ENCODE measurements at regions not wholly inside any gene's neighbourhood (a gene's known extent, or its start where the extent isn't known, plus 50 kb on each side); places are given as distances from the start of the nearest gene placed in this dataset.
"Not testable (repeated sequence)": the region's sequence is repeated elsewhere in the genome, so short reads cannot be mapped to it uniquely, and the experiment has no call there.

GRCh38 chr18:11464129-11464528 lies 145.3 kb upstream of the SLC35G4 start:
- no peak for TF ChIP-seq POLR2A (IDR thresholded peaks at IDR 0.05)
- TF ChIP-seq, protein P1, sequence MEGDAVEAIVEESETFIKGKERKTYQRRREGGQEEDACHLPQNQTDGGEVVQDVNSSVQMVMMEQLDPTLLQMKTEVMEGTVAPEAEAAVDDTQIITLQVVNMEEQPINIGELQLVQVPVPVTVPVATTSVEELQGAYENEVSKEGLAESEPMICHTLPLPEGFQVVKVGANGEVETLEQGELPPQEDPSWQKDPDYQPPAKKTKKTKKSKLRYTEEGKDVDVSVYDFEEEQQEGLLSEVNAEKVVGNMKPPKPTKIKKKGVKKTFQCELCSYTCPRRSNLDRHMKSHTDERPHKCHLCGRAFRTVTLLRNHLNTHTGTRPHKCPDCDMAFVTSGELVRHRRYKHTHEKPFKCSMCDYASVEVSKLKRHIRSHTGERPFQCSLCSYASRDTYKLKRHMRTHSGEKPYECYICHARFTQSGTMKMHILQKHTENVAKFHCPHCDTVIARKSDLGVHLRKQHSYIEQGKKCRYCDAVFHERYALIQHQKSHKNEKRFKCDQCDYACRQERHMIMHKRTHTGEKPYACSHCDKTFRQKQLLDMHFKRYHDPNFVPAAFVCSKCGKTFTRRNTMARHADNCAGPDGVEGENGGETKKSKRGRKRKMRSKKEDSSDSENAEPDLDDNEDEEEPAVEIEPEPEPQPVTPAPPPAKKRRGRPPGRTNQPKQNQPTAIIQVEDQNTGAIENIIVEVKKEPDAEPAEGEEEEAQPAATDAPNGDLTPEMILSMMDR (IDR thresholded peaks at IDR 0.05): no peak
- H3K36me3 ChIP-seq (replicated peaks in 1 of 2): no peaks in the 10 kb centered on the region
- intact Hi-C loops (cut with DNase I): no loop called here
- 71 to 86% (median 77%) methylated on average over 2 of the region's 2 CpGs for WGBS, 4 donors
- H3K4me3 ChIP-seq: no peak overlapping the region
- peaks cover 3% of the 10 kb centered on the region for H3K27me3 ChIP-seq
- H3K4me1 ChIP-seq (replicated peaks in 1 of 2): no peaks in the 10 kb centered on the region
- DNase-seq: no peak
- H3K9me3 ChIP-seq (replicated peaks in 1 of 3): no peaks in the 10 kb centered on the region
- no peak overlapping the region for H3K27ac ChIP-seq

DNA sequence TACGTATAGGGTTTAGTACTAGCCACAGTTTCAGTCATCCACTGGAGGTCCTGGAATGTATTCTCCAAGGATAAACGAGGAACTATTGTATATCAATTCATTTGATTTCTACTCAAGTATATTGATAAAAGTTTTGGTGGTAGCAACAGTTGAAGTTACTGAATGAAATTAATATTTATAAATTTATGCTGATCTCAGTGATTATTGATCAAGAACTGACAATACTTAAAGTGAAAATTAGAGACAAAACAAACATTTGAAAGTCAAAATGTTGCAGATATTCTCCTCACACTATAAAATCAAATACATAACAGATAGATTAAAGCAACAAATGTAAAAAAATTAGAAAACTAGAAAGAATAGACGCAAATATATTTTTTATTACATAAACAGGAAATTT lies 150.9 kb upstream of the SLC35G4 start:
- no peak overlapping the region for H3K4me3 ChIP-seq
- WGBS, 4 donors: 52 to 84% (median 79%) methylated on average over 3 of the region's 3 CpGs
- H3K4me1 ChIP-seq (replicated peaks in 1 of 2): no peaks in the 10 kb centered on the region
- H3K9me3 ChIP-seq (replicated peaks in 1 of 3): no peaks in the 10 kb centered on the region
- no peaks in the 10 kb centered on the region for H3K36me3 ChIP-seq (replicated peaks in 1 of 2)
- H3K27ac ChIP-seq: no peak overlapping the region
- TF ChIP-seq, protein P1 (IDR thresholded peaks at IDR 0.05): no peak
- no peak for TF ChIP-seq POLR2A (IDR thresholded peaks at IDR 0.05)
- no peaks in the 10 kb centered on the region for H3K27me3 ChIP-seq
- intact Hi-C loops (cut with DNase I): no loop called here
- no peak for DNase-seq

DNA sequence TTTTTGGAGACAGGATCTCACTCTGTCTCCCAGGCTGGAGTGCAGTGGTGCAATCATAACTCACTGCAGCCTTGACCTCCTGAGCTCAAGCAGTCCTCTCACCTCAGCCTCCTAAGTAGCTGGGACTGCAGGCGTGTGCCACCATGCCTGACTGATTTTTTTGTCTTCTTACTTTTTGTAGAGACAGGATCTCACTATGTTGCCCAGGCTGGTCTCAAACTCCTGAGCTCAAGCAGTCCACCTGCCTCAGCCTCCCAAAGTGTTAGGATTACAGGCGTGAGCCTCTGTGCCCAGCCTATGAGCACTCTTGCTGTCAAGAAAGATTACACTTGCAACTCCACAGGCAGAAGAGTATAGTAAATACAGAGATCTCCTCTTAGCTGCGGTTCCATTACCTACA lies 151.5 kb upstream of the SLC35G4 start:
- H3K27me3 ChIP-seq; H3K36me3 ChIP-seq (replicated peaks in 1 of 2); H3K9me3 ChIP-seq (replicated peaks in 1 of 3); H3K4me3 ChIP-seq; H3K4me1 ChIP-seq (replicated peaks in 1 of 2); intact Hi-C loops (cut with DNase I); H3K27ac ChIP-seq; DNase-seq: not testable (repeated sequence)
- 75 to 83% (median 81%) methylated on average over 3 of the region's 3 CpGs for WGBS, 4 donors

DNA sequence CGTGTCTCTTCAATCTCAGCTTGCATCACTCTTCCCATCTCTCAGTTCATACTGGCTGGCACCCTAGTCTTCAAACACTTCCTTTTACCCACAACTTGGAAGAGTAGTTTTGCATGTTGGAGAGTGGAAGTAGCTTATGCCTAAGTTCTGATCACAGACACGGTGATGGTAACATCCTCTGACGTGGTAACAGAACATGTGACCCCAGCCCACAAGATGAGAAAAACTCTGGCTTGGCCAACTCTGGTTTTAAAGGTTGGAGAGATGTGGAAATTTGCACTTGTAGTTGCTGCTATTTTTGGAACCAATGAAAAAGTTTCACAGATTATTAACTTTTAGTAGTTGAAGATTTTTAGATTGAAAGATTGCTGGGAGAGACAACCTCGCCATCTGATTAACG lies 155.4 kb upstream of the SLC35G4 start:
- DNase-seq: no peak
- Histone ChIP-seq H3K27me3 (peaks cover 3% of the 10 kb centered on the region), H3K9me3 (replicated peaks in 1 of 3) (no peaks in the 10 kb centered on the region), H3K4me3 (no peak overlapping the region), H3K4me1 (replicated peaks in 1 of 2) (no peaks in the 10 kb centered on the region), H3K36me3 (replicated peaks in 1 of 2) (no peaks in the 10 kb centered on the region), H3K27ac (no peak overlapping the region)
- intact Hi-C loops (cut with DNase I): no loop called here
- 77 to 85% (median 81%) methylated on average over 5 of the region's 5 CpGs for WGBS, 4 donors
- no peak for TF ChIP-seq POLR2A (IDR thresholded peaks at IDR 0.05)
- TF ChIP-seq, protein P1 (IDR thresholded peaks at IDR 0.05): no peak

GRCh38 chr18:11444169-11444568 lies 165.2 kb upstream of the SLC35G4 start:
- H3K4me3 ChIP-seq; H3K4me1 ChIP-seq (replicated peaks in 1 of 2); H3K9me3 ChIP-seq (replicated peaks in 1 of 3); DNase-seq; intact Hi-C loops (cut with DNase I); H3K27me3 ChIP-seq; H3K36me3 ChIP-seq (replicated peaks in 1 of 2); H3K27ac ChIP-seq: not testable (repeated sequence)
- 72 to 91% (median 80%) methylated on average over 4 of the region's 4 CpGs for WGBS, 4 donors
